GM19468 (cell line): ENCODE measurements at regions not wholly inside any gene's neighbourhood (a gene's known extent, or its start where the extent isn't known, plus 50 kb on each side); places are given as distances from the start of the nearest gene placed in this dataset.
"Not testable (repeated sequence)": the region's sequence is repeated elsewhere in the genome, so short reads cannot be mapped to it uniquely, and the experiment has no call there.

ENCODE experiments used
- ATAC-seq: cut with Tn5 transposase; IDR thresholded peaks from one replicate; pipeline ENCODE4 v1.9.1; 2021; ENCODE audit warnings: mild to moderate bottlenecking, moderate library complexity, moderate number of reproducible peaks; ENCODE audit not compliant: unreplicated experiment; ENCODE audit errors: extremely low read depth

GRCh38 chr6:169108753-169109152 is 144.9 kb downstream of the THBS2 start:
- no peak for ATAC-seq

- no peak for ATAC-seq
Measured at GRCh38 chr6:169106176-169106575, 147.5 kb downstream of the THBS2 start.

- ATAC-seq: no peak
Measured at GRCh38 chr6:169101981-169102380, 151.7 kb downstream of the THBS2 start.

GRCh38 chr6:169101036-169101805 is 152.4 kb downstream of the THBS2 start:
- ATAC-seq: no peak

- no peak for ATAC-seq
Measured at GRCh38 chr6:169099411-169100202, 154.0 kb downstream of the THBS2 start.

GRCh38 chr6:169098651-169099050 is 155.0 kb downstream of the THBS2 start:
- not testable (repeated sequence) for ATAC-seq

GRCh38 chr6:169098116-169098515 is 155.5 kb downstream of the THBS2 start:
- no peak for ATAC-seq

GRCh38 chr6:169097381-169097959 is 156.2 kb downstream of the THBS2 start:
- no peak for ATAC-seq

- ATAC-seq: no peak
Measured at GRCh38 chr6:169096388-169096787, 157.3 kb downstream of the THBS2 start.

GRCh38 chr6:169095153-169095552 is 158.5 kb downstream of the THBS2 start:
- no peak for ATAC-seq

GRCh38 chr6:169094552-169094950 is 159.1 kb downstream of the THBS2 start:
- no peak for ATAC-seq

GRCh38 chr6:169093770-169094551 is 159.7 kb downstream of the THBS2 start:
- no peak for ATAC-seq

GRCh38 chr6:169093066-169093723 is 160.5 kb downstream of the THBS2 start:
- ATAC-seq: no peak

GRCh38 chr6:169092375-169092774 is 161.3 kb downstream of the THBS2 start:
- ATAC-seq: peak; percentile 70

- ATAC-seq: not testable (repeated sequence)
Measured at GRCh38 chr6:169090514-169091127, 163.0 kb downstream of the THBS2 start.

GRCh38 chr6:169088762-169089161 is 164.9 kb downstream of the THBS2 start:
- no peak for ATAC-seq

- no peak for ATAC-seq
Measured at GRCh38 chr6:169087443-169088041, 166.1 kb downstream of the THBS2 start.

- not testable (repeated sequence) for ATAC-seq
Measured at GRCh38 chr6:169086616-169087015, 167.0 kb downstream of the THBS2 start.

- ATAC-seq: no peak
Measured at GRCh38 chr6:169086020-169086419, 167.6 kb downstream of the THBS2 start.
